Vagina (tissue), 2 donors: ENCODE measurements at regions not wholly inside any gene's neighbourhood (a gene's known extent, or its start where the extent isn't known, plus 50 kb on each side); places are given as distances from the start of the nearest gene placed in this dataset.

Source experiments
- POLR2AphosphoS5 ChIP-seq, 2 donors: sonication (generic); formaldehyde crosslinking; IDR thresholded peaks; one replicate each; pipeline ENCODE4 v1.9.0; 2017; ENCODE audit warnings: antibody characterized with exemption in 2 of 2, mild to moderate bottlenecking in 2 of 2, low read depth in 1 of 2; ENCODE audit not compliant: insufficient read depth in 1 of 2
- TF ChIP-seq, protein P1 (sequence below), 3 experiments: fragments of 450-650 bp in 2 of 3; fragments of 200-600 bp in 1 of 3; sonication (generic) in 1 of 3; IDR thresholded peaks; one replicate each; pipeline ENCODE4 v1.5.1; 2017 to 2019; ENCODE audit warnings: antibody characterized with exemption in 3 of 3, mild to moderate bottlenecking in 2 of 3, moderate library complexity in 2 of 3

GRCh38 chr13:55069746-55070145 is 2041.1 kb downstream of the OLFM4 start:
- TF ChIP-seq, protein P1, sequence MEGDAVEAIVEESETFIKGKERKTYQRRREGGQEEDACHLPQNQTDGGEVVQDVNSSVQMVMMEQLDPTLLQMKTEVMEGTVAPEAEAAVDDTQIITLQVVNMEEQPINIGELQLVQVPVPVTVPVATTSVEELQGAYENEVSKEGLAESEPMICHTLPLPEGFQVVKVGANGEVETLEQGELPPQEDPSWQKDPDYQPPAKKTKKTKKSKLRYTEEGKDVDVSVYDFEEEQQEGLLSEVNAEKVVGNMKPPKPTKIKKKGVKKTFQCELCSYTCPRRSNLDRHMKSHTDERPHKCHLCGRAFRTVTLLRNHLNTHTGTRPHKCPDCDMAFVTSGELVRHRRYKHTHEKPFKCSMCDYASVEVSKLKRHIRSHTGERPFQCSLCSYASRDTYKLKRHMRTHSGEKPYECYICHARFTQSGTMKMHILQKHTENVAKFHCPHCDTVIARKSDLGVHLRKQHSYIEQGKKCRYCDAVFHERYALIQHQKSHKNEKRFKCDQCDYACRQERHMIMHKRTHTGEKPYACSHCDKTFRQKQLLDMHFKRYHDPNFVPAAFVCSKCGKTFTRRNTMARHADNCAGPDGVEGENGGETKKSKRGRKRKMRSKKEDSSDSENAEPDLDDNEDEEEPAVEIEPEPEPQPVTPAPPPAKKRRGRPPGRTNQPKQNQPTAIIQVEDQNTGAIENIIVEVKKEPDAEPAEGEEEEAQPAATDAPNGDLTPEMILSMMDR (IDR thresholded peaks at IDR 0.05): no peak
- no peak for TF ChIP-seq POLR2AphosphoS5 (IDR thresholded peaks at IDR 0.05; ENCODE audit: insufficient read depth in 1 of 2, low read depth in 1 of 2)
